COLO668 (cell line): ENCODE measurements at regions not wholly inside any gene's neighbourhood (a gene's known extent, or its start where the extent isn't known, plus 50 kb on each side); places are given as distances from the start of the nearest gene placed in this dataset.

Experiments used
- DNase-seq: peaks from one replicate; lab custom pipeline; 2025; ENCODE audit not compliant: unreplicated experiment; lab: John Stamatoyannopoulos, UW

- DNase-seq = no peak
Observed at GRCh38 chr3:68468695-68469375, 463.5 kb downstream of the TAFA4 start.

DNA sequence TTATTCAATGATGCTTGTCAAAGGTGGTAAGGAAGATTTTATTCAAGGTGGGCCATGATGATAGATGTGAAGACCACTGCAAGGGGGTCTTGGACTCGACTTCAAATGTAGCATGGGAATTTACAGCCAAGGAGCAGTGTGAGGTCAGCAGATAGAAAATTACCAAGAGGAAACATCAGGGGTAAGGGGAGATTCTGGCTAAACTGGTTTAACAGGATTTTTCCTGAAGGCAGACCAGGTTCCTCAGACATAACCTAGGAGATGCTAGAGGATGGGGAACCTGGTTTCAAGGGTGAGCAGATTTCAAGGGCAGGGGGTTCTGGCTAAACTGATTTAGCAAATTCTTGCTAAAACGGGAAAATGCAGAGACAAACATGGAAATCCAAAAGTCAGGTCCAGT lies 464.9 kb downstream of the TAFA4 start:
- no peak for DNase-seq

DNA sequence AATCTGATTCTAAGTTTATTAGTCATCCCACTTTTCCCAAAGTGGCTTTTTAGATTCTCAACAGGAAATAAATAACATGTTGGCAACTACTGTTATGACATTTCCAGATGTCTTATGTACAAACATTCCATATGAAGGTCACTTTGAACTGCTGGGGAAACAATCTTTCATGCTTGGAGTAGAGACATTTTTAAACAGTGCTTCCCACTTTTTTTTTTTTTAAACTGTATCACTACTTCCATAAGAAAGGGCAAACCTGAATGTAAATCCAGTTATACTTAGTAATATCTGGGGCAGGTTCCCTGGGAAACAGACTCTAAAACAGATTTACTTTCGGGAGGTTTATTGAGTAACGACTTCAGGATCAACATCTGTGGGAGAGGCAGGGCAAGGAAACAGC lies 473.8 kb downstream of the TAFA4 start:
- no peak for DNase-seq

DNA sequence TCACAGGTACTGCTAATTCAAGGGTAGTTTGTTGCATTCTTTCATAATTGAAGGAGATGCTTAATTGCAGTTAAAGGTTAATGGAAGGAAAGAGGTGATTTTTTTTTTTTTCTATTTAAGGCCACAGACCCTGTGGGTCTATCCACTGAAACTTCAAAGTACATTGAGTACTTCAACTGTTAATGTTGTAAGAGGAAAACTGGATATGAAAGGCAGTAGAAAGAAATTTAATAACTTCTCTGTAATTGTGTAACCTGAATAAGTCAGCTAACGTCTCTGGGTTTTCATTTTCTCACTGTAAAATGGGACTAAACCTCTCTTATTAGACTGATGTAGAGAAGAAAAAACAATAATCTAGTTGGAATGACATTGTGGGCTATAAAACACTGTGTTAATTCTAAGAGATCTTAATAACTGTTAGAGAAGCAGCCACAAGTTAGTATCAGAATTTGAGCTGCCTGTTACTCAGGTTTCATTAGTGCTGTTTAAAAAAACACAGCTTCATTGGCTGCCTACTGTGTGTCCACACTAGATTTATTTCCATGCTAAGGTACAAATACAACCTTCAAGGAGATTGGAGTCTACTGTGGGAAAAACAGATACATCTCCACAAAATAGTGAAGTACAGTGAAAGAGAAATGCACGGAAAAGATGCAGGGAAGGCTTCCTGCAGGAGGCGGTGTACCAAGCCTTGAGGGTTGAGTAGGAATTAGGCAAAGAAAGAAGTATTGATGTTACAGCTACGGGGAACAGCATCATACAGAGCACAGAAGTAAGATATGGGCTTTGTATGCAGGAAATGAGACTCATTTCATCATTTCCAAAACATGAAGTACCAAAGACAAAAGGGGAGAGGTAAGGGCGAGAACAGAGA lies 483.6 kb downstream of the TAFA4 start:
- DNase-seq = no peak

DNA sequence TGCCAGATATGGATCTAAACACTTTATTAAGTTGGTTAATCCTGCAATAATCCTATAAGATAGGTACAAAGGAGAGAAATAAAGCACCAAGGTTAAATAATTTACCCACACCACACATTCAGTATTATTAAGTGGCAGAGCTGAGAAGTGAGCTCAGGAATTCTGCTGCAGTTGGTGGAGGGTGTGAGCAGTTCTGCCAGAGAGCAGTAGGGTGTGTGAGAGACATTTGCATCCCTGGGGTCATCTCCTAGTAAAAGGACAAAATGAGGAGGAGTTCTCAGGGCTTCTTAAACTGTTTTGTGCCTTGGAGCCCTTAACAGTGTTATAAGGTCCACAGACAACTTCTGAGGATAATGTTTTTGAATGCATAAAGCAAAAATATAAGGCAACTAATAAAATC lies 484.5 kb downstream of the TAFA4 start:
- DNase-seq = no peak

DNA sequence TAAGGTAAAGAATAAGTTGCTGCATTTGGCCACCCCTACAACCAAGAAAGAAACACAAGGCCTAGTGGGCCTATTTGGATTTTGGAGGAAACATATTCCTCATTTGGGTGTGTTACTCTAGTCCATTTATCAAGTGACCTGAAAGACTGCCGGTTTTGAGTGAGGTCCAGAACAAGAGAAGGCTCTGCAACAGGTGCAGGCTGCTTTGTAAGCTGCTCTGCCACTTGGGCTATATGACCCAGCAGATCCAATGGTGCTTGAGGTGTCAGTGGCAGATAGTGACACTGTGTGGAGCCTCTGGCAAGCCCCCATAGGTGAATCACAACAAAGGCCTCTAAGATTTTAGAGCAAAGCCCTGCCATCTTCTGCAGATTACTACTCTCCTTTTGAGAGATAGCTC lies 491.3 kb downstream of the TAFA4 start:
- no peak for DNase-seq

DNA sequence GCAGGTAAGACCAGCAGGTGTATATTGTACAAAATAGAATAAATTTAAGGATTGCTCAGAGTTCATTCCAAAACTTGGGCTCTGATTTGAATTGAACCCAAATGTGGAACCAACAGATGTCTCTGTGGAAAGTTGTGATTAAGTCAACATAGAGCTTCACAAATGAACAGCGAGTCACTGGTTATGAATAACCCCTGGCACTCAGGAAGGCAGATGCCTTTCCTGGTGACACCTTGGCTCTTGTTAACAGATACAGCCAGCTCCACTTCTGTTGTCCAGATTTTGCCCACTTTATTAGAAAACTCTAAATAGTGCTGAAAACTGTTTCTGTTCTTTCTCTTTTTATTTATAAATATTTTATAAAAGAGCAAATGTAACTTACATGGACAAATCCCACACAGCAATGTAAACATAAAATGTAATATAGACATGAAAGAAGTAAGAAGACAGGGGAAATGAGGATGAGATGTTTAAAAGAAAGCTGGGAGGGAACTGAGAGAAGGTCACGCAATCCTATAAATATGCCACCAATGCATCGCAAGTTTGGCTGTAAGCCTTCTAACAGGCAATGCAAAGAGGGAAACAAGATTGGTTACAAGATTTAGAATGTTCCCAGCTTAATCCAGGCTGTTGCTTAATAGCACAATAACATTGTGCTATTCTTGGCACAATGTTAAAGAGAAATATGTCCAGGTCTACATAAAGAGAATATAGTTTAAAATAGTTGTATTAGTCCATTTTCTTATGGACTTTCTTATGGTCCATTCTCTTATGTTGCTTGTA lies 495.5 kb downstream of the TAFA4 start:
- DNase-seq = no peak

DNA sequence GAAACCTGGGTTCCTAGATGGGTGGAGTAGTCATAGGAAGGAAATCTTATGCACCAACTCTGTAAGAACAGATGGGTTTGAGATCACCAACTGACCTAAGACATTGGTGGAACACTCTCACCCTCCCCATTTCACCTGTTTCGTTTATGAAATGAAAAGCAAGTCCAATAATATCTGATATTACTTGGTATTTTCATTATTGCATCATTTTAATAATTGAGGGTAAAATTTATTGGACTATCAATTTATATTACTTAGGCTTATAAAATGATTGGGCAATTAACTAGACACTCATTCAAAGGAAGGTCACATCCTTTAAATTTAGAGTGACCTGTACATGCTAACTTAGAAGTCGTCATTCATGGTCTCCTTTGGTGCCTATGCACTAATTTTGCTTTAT lies 503.9 kb downstream of the TAFA4 start:
- no peak for DNase-seq

GRCh38 chr3:68424796-68425460 lies 507.4 kb downstream of the TAFA4 start:
- DNase-seq = no peak

DNA sequence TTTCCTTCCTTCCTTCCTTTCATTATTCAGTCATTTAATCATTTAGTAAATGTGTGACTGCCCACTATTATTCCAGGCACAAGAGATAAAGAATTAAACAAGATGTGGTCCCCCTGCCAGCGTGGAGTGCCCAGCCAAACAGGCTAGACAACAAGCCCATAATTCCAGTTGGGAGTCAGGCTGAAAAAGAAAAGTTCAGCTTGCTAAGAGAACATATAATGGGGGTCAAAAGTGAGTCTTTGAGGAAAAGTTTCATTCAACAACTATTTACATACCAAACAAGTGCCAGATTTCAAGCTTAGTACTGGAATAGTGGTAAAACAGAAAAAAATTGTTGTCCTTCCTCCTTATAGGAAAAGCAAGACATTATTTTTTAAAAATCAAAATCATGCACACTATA lies 523.7 kb downstream of the TAFA4 start:
- no peak for DNase-seq

DNA sequence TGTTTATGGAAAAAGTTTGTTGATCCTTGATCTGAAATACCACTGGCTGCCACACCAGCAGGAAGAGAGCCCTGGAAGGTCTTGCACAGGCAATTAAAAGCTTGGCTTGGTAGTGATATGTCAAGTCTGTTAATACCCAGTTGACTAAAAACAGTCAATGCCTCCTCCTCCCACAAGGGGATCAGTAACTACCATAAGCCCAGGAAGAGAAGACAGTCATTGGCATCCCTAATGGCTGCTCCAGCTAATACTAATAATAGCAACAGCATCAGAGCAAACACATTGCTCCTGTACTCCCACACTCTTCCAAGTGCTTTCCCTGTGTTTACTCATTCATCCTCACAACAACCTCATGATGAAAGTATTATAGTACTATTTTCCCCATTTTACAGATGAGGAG lies 528.6 kb downstream of the TAFA4 start:
- DNase-seq = no peak

DNA sequence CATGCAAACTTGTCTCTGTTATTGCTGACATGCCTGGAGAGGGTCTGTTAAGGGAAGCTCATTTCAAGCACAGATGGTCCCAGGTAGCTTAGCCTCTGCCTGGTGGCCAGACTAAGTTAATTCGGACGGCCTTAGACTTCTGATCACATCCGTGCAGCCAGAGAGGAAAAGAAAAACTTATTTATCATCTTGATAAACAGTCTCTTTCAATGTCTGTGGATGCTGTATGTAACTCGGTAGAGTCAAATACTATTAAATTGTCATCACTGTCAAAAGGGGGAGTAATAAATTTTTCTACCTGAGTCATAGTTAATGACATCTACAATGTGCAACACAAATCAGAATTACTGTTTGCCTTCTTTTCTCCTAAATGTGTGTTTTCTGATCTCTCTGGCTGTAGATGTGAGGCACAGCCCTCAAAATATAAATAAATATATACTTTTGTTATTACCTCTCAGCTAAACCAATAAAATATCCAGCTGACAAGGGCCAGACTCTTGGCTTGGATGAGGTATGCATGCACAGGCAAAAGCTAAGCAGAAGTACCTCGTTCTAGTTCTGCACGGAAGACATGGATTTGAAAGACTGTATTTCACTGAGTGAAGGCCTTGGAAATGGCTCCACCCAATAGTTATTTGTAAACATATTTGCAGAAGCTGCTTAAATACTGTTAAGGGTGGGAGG lies 530.0 kb downstream of the TAFA4 start:
- DNase-seq = no peak

DNA sequence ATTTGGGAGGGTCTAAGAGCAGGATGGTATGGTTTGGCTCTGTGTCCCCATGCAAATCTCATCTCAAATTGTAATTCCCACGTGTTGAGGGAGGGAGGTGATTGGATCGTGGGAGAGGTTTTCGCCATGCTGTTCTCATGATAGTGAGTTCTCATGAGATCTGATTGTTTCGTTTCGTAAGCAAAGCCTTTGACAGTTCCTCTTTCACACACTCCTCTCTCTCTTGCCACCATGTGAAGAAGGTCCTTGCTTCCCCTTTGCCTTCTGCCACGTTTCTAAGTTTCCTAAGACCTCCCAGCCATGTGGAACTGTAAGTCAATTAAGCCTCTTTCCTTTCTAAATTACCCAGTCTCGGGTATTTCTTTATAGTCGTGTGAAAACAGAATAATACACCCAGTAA lies 553.7 kb downstream of the TAFA4 start:
- DNase-seq = no peak

- no peak for DNase-seq
Observed at GRCh38 chr3:68373727-68374126, 558.6 kb downstream of the TAFA4 start.

- no peak for DNase-seq
Observed at GRCh38 chr3:68363796-68364195, 568.6 kb downstream of the TAFA4 start.

DNA sequence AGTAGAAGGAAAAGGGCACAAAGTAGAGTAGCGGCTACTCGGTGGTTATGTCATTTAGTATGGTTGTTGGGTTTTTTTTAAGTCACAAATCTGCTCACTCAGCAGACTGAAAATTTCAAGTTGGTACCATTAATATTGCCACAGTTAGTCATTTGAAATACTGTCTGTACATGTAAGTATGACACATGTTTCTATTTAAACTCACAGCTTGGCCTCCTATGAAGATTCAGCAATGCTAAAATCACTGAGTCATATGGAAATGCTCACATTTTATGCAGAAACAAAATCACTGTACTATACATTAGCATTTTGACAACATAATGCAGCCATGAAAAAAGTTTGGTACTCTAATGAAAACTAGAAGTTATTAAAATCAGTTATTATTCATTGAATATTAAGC lies 571.9 kb downstream of the TAFA4 start:
- DNase-seq = no peak

DNA sequence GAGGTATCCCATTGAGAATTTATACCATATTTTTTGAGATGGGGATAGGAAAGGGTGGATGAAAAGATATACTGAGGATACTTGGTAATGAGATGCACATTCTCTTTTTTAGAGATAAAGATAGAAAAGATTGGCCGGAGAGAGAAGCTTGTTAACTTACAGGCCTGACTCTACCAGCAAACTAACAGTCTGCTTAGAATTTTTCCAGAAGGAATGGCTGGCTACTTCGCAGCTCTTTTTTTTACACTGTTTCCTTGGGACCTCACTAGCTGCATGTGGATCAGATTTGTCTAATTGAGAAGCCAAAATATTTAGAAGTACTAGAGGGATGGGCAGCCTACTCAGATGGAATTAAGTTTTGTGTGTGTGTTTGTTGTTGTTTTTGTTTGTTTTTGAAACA lies 586.6 kb downstream of the TAFA4 start:
- no peak for DNase-seq

DNA sequence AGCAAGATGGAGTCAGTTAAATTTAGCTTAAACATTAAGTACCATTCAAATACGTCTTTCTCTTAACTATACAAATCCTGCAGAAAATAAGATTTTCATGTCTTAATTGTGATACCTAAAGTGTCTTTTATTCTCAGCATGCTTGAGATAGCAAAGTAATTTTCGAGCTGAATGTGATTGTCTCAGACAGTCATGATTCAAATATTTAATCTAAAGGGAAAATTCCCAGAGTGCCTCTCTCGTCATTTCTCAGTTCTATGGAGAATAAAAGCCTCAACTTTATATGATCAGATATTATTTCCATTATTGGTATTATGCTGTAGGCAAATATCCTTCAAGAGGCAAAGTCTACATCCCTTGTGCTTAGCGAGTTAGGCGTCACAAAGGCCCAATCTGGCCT lies 589.9 kb downstream of the TAFA4 start:
- DNase-seq = no peak

DNA sequence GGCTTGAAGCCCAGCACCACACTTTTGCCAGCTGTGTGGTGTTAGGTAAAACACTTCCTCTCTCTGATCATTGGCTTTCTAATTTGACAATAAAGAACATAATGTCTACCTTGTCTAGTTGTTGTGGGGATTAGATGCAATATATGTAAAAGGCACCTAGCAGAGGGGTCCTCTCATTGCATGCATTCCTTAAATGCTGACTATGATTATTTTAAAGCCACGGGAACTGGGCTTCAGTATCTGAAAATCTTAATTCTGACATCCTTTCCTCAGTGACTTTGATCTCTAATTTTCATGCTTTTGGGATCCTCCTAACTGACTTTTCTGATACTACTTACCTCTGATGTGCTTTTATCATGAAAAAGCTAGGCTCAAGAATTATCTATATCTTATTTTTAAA lies 596.3 kb downstream of the TAFA4 start:
- DNase-seq = no peak

DNA sequence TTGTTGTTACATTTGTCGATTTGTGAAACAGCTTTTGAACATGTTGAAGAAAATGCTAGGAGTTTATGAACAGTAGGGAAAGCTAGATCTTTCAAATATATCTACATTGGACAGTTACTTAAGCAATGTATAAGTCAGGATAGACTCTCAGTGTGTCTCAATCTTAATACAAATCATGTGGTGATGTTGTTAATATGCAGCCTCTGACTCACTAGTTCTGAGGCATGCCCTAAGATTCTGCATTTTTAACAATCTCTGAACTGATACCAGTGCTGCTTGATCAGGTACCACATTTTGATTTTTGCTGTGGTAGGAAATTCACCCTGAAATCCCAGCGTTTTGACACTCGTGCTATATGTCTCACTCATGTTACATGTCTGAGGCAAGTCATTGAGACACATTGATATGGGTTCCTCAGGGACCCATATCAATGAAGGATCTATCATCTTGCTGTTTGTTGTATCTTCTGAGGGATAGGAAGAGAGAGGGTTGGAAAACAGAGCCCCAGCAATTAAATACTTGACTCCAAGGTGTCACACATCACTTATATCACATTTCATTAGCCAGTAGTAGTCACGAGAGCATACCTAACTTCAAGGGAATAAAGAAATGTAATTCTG lies 597.9 kb downstream of the TAFA4 start:
- DNase-seq = no peak
